ELR (cell line): ENCODE measurements at regions not wholly inside any gene's neighbourhood (a gene's known extent, or its start where the extent isn't known, plus 50 kb on each side); places are given as distances from the start of the nearest gene placed in this dataset.

Source experiments
- DNase-seq: peaks from one replicate; pipeline ENCODE4 v3.0.0-alpha.2; 2015; ENCODE audit warnings: low read depth

DNA sequence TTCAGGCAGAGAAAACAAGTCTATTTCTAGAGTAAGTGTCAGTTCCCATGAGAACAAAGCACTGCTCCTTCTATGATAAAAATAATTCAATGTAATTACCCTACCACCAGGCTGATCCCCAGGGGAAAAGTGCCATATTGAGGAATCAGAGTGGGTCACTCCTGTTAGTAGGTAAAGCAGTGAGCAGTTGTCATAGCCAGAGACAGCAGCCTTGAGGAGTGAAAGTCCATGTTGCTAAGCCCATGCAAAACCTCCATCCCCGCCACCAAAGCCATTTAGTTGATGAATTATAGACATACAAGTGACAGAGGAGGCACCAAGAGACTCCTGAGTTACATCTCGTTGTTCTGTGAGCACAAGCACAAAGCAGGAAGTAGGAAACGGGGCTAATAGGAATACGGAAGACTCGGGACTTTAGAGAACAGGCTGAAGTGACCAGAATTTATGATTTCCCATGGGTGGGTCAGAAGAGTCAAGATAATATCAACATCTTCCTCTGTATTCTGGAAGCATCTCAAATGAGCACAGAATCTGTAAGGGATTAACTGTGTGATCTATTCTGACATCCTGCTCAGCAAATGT, 197.9 kb downstream of the MAFB start:
- DNase-seq, result no peak

DNA sequence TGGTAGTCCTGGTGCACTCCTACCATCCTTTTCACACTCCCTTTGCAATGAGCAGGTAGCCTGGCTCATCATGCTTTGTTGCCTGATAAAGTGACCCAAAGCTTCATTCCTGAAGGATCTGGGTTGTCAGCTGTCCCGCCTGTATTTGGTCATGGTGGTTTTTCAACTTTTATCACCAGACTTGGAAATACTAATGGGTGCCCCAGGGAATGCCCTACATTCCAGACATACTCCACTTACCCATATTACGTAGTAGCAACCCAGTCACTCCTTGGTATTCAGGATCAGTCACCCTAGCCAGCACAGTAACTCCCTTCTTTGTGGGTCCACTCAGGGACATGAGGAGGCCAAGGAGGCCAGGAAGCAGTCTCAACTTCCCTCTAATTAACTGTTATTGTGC, 199.2 kb downstream of the MAFB start:
- DNase-seq, result peak; percentile 86

DNA sequence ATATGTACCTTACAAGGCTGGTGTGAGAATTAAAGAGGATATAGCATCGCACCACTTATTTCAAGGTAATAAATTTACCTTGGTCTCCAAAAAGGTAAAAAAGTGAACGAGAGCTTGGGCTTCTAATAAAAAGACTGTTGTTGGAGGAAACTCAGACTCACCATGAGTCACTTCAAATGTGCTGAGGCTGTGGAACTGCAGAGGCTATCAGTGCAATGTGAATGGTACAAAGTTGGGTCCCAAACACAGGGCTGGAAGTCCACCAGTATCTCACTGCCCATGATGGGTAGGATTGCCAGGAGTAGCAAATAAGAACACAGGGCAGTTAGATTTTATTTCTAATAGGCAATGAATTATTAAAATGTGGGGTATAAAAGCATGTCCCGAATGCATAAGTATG, 200.6 kb downstream of the MAFB start:
- peak; percentile 55 for DNase-seq

DNA sequence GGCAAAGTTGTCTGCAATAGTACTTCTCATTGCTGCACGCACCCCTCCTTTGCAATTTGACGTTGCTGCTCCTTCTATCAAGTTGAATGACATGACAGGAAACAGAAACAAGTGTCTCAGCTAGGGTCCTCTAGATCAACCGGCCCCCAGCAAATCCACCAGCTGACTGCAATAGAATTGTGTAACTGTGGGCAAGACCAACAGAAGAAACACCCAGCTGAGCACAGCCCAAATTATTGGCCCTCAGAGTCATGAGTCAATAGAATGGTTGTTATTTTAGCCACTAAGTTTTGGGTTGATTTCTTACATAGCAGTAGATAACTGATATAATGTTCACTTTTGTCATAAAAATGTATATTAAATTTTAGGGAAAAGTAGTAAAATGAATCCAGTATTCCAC, 202.7 kb downstream of the MAFB start:
- DNase-seq, result no peak

DNA sequence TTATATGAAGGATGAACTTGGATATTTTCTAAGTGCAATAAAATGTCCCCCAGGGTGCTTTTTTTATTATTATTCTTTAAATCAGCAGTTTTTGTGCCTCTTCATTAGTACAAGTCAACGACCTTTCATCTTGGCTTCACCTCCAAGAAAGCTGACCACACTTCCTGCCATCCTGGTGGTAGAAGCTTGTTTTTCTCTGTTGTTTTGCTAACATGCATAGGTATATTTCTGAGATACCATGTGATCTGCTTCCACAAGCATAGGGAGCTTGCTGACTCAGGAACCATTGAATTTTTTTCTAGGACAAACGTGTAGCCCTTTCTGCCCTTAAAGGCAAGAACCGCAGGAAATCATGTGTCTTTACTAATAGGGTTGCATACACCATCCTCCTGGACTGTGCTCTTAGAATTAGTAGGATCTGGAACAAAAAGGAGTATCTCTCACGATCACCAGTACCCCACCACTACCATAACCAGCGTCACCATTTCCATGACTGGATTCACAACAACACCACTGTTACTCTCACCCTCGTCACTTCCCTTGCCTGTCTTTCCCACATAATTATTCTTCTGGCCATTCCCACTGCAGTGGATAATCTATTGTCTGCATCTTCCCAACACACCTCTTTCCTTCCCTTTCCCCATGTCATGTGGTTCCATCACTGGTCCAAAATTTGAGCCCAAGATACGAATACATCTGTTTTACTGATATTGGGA, 207.1 kb downstream of the MAFB start:
- no peak for DNase-seq

DNA sequence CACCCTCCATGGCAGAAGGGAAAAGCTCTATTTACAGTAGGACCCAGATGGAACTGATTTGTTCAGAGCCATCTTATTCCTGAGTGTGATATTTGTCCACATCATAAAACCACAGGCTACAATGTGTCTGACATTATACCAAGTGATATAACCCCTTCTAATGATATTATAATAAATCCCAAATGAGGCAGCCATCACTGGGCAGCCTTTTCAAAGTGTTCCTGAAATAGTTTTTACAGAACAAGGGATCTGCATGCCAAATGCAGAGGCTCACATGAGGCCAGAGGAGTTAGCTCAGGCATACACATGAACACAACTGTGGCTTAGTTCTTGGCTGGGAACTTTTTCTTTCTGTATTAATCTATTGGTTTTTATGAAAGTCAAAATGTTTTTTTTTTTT, 207.7 kb downstream of the MAFB start:
- no peak for DNase-seq

DNA sequence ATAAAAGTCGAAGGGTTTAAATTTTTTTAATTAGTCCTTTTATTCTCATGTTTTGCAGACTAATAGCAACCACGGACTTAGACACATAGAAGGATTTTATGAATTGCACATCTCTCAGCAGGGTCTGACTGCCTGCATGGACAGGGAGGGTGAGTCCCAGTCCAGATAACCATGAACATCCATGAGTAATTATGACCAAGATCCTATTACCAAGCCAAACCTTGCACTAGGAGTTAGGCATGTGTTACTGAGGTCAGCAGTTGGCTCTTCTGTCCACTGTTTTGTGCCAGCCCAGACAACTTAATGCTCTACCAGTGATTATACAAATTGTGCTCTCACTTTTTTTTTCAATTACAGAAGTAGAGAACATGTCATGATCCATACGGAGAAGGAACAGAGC, 211.2 kb downstream of the MAFB start:
- DNase-seq, result peak; percentile 22

DNA sequence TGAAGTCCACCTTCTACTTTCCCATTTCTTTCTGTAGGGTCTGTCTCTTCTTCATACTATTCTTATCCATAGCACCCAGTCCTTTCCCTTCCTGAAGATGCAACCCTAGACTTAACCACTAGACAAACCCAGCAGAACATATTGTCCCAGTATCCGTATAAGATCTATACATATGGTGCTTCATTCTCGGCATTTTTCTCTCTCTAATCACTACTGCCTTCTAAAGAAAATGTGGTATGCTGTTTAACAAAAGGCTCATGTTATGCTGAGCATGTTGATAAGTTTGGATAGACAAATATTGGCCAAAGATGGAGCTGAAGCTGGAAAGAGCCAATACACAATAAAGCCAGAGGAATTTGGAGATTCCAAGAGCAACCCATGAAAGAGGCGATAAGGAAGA, 212.6 kb downstream of the MAFB start:
- DNase-seq, result no peak

DNA sequence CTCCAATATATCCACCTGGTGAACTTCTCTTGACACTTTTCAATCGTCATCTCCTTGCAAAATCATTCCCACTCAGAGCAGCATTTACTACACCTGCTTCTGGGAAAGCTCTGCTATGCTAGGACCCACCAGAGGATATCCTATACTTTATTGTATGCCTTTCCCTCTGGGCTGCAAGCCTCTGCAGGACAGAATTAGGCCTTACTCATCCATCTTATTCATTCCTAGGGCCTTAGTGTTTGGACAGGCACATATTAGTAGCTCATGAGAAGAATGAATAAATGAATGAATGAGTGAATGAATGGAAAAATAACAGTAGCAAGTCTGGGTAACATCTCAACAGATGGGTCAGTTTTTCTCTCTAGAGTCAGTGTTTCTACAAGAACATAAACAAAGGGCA, 216.1 kb downstream of the MAFB start:
- DNase-seq, result no peak

DNA sequence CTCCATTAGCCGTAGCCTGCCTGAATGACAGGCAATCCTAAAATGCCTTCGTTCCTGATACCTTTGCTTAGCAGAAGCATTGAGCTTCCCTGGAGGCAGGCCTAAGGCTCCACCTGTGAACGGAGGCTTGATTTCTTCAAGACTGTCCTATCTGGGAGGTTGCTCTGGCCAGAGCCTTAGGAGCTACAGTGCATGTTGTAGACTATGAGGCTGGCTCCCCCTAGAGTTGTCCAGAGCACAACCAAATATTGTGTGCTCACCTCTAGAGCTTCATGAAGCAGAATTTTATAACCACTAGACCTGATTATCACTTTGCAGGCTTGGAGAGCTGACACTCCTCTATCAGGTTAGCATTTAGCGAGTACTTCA, 217.8 kb downstream of the MAFB start:
- no peak for DNase-seq

DNA sequence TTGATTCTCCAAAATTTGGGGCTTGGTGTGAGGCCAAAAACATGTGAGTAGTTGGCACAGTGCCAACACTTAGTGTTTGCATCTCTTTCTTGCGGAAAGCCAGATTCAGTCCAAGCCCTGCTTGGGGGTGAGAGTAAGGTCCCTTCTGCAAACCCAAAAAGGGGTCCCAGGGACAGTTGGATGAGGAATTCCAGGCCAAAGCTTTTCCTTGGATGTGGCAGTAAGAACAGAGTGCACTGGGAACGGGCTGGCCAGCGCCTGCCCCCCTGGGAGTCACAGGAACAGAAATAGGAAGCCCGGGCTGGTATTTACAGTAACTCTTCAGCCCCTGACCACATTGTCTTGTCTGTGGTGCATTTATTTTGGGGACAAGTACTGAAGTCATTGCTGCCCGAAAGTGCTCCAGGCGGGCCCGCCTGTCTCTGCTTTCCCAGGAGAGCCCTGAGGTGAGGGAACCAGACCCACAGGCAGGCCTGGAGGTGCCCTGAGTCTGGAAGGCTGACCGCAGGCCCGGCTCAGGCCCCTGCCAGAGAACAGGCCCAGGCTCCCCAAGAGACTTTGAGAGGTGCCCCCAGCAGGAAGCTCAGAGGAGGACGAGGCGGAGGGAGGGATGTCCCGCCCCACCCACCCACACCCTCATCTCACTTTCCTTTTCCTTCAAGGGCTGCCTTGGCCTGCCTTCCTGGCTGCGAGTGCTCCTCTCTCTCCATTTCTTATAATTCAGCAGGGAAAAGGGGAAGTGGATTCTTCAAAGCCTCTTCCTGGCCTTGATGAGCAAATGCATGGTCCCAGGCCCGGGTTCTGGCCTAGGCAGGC, 218.4 kb downstream of the MAFB start:
- no peak for DNase-seq

DNA sequence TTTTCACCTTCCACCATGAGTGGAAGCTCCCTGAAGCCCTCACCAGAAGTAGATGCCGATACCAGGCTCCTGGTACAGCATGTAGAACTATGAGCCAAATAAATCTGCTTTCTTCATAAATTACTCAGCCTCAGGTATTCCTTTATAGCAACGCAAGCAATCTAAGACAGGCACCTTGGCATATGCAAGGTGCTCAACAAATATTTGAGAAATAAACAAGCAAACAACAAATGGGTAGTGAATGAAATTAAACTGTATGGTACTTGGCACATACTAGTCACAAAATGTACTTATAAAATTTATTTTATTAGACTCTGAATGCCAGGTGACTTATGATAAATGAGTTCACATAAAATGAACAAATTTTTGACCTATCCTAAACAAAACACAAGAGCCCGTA, 220.3 kb downstream of the MAFB start:
- DNase-seq, result no peak

DNA sequence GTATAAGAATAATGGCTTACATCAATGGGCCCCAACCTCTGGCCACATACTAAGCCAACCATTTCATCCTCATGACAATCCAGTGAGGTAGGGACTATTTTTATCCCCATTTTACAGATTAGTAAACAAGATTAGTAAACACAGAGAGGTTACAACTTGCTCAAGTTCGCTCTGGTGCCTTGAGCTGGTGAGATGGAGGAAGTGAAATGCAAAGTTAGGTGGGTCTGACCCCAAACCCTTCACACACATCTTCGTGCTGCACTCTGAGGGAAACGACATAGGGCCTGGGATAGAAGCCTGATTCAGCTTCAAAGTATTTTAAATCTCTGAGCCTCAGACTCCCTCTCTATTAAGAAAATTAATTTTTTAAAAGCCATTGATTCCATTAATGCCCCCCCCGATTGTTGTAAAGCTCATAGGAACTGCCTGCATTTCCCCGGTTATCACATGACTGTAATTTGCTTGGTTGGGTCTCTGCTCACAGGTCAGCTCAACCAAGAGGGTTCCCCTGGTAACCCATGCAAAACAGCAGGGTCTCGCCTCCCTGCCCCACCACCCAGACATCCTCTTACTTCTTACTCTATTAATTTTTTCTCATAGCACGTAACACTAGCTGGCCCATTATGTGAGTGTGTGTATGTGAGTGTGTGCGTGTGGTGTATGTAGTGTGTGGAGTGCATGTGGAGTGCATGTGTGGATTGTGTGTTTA, 221.2 kb downstream of the MAFB start:
- no peak for DNase-seq

DNA sequence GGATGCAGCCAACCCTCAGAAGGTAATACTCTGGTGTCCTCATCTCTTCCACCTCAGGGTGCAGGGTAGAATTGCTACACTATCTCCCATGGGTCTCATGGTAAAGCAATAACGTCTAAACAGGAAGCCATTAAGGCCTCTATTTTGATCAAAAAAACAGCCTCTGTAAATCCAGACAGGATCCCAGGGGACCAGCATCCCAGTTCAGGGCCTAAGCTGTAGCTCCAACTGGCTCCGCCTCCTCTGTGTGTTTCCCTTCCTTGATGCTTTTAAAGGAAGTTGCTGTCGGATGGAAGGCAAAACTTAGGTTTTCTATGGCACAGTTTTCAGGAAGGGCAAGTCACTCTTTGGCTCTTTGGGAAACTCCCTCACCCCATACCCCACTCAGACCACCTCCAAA, 222.0 kb downstream of the MAFB start:
- no peak for DNase-seq

DNA sequence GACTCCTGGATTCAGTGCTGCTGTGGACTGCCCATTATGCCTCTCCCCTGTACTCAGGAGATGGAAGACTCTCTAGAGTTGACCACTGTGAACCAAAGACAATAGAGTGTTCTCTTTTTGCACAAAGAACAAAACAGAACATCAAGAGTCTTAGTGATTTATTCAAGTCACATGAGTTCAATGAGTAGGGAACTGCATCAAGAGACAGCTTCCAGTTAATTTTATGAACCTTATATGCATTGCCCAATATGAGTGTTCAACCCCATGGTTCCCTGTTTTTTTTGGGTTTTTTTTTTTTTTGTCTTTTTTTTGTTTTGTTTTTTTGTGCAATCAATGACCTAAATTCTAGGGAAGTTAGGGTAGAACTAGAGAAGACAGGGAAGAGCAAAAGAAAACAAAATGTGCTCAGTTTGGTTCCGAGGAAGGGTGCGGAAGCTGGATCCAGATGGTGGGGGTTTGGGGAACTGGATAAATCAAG, 224.3 kb downstream of the MAFB start:
- DNase-seq, result no peak

DNA sequence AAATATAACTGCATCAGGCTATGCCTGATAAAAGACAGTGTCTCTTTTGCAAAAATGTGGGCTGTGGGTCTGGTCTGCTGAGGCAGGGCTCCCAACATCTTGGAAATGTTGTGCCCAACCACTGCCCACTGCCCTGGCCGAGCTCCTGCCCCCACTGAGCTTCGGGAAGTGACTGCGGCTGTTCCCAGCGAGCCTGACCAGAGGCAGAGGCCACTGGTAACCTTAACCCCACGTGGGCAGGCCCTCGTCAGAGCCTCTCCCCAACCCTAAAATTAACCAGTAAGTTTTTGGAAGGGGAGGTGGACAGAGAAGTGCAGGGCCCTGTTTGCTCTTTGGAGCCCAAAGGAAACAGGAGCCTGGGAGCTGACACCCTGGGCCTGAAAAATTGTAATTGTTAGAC, 225.9 kb downstream of the MAFB start:
- no peak for DNase-seq

DNA sequence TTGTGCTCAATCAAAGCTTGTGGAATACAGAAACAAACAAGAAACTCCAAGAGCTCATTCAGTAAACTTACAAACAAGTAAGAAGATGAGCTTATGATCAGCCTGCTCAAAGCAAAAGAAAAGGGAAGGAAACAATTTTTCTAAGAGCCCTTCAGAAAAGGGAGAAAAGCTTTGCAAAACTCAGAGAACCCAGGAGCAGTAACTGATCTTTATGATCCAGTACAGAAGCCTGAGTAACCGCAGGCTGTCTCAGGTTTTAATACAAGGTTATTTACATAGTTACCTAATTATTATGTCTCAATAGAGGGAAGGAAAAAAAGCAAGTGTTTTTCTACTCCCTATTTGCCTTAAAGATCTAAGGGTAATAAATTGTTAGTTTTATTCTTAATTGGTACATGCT, 226.5 kb downstream of the MAFB start:
- DNase-seq, result no peak

DNA sequence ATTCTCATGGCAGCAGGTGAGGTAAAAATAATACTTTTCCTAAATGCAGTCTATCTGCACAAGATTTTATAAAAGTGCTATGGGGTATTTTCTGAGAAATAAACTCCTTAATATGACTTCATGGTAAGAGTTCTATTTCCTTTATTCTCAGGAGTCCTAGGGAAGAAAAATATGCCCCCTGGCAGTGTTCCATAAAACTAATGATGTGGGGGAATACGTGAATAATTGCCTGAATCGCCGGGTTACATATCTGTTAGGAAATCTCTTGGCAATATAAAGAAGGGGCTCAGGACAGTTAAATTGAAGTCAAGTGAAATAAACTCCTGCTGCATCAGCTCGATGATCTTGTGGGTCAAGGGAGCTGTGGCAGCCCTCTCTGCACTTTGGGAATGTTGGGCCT, 229.7 kb downstream of the MAFB start:
- DNase-seq, result no peak

DNA sequence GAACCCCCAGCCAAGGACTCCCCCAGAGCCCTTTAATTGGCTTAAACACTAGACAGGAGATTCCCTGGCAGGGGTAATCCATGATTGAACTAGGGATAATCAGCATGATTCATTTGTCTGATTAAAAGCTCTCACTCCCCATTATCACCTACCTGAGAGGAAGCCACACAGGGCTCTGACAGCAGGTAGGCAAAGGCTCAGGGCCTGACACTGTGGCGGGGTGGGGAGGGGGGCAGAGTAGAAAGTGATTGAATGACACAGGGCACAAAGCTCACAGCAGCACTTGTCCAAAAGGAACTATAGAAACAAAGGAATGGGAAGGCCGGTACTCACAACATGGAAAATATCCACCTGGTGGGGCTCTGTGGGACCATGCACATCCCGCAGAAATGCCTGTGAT, 231.6 kb downstream of the MAFB start:
- DNase-seq, result no peak

DNA sequence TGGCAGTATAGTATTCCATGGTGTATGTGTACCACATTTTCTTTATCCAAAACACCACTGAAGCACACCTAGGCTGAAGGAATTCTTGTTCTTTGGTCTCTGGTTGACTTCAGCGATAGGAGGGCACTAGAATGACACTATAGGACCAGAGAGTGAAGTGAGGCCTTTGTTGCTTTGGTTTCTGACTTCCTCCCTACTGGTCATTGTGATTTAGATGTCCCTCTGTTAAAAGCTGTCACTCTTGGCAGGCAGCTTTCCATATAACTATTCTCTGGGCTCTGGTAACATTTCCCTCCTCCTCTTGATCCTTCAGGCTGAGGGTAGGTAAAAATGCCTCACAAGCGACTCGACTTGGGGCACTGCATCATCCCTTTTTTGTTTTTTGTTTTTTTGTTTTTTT, 236.3 kb downstream of the MAFB start:
- DNase-seq, result no peak

DNA sequence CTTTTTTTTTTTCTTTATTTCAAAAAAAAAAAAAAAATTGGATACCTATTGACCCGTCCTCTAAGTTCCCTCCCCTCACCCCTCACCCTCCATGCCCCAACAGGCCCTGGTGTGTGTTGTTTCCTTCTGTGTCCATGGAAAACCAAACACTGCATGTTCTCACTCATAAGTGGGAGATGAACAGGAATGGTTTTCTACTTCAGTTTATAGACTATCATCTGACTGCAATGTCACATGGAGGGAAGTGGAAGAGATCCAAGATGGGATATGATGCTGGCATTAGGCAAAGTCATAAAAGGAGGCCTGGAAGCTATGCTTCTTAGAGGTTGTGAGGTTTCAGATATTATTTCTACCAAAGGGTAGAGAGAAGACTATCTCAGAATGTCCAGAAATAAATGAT, 237.5 kb downstream of the MAFB start:
- DNase-seq, result no peak

DNA sequence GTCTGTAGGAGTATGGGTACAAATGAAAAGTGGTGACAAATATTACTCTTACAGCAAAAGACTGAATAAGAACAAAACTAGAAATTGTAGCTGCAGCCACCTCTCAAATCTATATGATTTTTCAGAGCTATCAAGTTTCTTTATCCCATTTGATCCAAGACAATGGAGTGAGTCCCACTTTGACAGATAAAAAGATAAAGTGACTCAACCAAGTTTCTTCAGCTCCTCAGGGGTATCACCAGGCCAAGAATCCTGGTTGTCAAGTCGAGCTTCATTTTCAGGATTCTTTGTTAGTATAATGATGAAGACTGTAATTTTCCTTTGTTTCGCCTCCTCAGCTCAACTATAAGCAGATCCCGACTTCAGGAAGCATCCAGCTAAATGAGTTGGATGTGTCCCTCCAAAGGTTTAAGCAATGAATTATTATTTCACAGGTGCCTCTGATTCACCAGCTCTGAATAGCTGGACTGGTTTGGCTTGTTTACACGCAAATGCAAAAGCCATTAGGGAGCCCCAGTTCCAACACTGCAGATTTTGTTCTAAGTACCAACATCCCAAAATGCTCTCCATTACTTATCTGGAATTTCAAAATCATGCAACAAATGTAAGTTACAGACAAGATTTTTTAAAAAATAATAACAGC, 238.9 kb downstream of the MAFB start:
- DNase-seq, result no peak
